Ishikawa (cell line): ENCODE measurements at regions not wholly inside any gene's neighbourhood (a gene's known extent, or its start where the extent isn't known, plus 50 kb on each side); places are given as distances from the start of the nearest gene placed in this dataset.

ENCODE experiments used
- CREB1 ChIP-seq: IDR thresholded peaks from 2 replicates; pipeline ENCODE4 v1.6.1; 2012; ENCODE audit warnings: low read depth
- TAF1 ChIP-seq: IDR thresholded peaks from 2 replicates; pipeline ENCODE4 v1.6.1; 2012; ENCODE audit warnings: low read depth, mild to moderate bottlenecking
- TCF12 ChIP-seq: IDR thresholded peaks from 2 replicates; pipeline ENCODE4 v1.6.1; 2012; ENCODE audit warnings: low read depth
- ZBTB7A ChIP-seq: IDR thresholded peaks from 2 replicates; pipeline ENCODE4 v1.6.1; 2012; ENCODE audit warnings: low read depth

DNA sequence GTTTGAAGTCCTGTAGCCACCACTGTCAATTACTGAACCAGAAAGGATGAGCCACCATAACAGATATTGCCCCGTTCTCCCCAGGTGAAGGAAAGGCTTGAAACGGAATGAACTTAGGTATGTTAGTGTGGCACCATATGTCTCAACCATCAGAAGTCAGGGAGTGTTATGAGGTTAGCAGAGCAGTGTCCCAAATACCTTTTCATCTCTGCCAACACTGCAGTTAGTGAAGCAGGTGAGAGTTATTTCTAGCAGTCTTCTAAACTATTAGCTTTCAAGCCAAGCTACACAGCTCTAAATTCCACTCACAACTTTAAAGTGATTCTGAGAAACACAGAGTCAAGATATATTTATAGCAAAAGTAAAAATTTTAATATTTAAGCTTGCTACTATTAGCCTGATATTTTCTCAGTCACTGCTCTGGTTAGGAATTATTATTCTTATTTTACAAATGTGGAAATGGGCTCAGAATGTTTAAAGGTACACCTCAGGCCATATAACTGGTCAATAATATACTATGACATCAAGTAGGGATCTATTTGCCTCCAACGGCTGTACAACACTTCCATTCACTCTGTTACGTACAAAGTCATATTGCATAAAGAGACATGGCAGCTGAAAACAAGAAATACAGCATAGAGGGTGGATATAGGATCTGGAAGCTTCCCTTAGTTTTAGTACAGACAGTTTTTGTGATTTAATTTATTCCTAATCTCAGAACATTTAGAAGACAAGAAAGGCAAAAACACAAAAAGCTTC, 1527.1 kb upstream of the PRR20A start:
- TF ChIP-seq CREB1 (no peak), TAF1 (no peak), ZBTB7A (no peak), TCF12 (no peak)
